ENCODE measurements at regions not wholly inside any gene's neighbourhood (a gene's known extent, or its start where the extent isn't known, plus 50 kb on each side); places are given as distances from the start of the nearest gene placed in this dataset.
"Not testable (repeated sequence)": the region's sequence is repeated elsewhere in the genome, so short reads cannot be mapped to it uniquely, and the experiment has no call there.

DNA sequence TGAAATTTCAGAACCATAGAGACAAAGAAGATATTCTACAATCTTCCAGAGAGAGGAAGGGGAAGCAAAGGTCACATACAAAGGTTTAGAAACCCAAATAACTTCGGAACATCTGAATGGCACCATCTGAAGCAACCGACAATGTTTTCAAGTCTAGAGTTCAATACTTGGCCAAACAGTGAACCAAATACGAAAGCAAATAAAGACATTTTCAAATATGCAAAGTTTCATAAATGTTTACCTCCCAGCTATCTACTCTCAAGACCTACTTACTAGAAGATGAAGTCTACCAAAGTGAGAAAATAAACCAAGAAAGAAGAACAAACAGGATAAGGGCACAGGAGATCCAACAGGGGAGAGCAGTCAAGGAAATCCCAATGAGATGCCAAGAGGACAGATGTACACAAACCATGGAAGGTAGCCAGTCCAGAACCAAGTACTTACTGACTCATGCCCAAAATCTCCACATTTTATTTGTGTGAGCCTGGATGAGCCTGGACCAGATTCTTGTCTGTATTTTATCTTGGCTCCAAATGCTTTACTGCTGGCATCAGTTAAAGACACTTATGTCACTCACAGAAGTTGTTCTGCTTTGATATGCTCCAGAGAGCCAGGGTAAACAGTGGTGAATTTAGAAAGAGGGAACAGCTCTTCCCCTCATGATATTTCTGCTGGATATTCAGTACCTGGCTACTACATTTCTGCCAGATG, 173.3 kb downstream of the AVL9 start:
- TF ChIP-seq, protein P1, sequence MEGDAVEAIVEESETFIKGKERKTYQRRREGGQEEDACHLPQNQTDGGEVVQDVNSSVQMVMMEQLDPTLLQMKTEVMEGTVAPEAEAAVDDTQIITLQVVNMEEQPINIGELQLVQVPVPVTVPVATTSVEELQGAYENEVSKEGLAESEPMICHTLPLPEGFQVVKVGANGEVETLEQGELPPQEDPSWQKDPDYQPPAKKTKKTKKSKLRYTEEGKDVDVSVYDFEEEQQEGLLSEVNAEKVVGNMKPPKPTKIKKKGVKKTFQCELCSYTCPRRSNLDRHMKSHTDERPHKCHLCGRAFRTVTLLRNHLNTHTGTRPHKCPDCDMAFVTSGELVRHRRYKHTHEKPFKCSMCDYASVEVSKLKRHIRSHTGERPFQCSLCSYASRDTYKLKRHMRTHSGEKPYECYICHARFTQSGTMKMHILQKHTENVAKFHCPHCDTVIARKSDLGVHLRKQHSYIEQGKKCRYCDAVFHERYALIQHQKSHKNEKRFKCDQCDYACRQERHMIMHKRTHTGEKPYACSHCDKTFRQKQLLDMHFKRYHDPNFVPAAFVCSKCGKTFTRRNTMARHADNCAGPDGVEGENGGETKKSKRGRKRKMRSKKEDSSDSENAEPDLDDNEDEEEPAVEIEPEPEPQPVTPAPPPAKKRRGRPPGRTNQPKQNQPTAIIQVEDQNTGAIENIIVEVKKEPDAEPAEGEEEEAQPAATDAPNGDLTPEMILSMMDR (IDR thresholded peaks at IDR 0.05), result not testable (repeated sequence)
- not testable (repeated sequence) for TF ChIP-seq POLR2A (IDR thresholded peaks at IDR 0.05)
